ENCODE measurements at regions not wholly inside any gene's neighbourhood (a gene's known extent, or its start where the extent isn't known, plus 50 kb on each side); places are given as distances from the start of the nearest gene placed in this dataset.

GRCh38 chr1:62370594-62370993 lies 51.4 kb upstream of the KANK4 start:
- TF ChIP-seq CTCF (IDR thresholded peaks at IDR 0.05; ENCODE audit: insufficient read depth, low read length, missing control alignments), result no peak
- no peak for DNase-seq (ENCODE audit: low read depth, low spot score)
- no peak overlapping the region for H3K4me3 ChIP-seq (ENCODE audit: low read depth, low read length)
- POLR2A ChIA-PET, result no interaction called here
- CTCF ChIA-PET, result no interaction called here

GRCh38 chr1:62371375-62371774 lies 52.1 kb upstream of the KANK4 start:
- TF ChIP-seq CTCF (IDR thresholded peaks at IDR 0.05; ENCODE audit: insufficient read depth, low read length, missing control alignments), result no peak
- CTCF ChIA-PET, result no interaction called here
- POLR2A ChIA-PET, result no interaction called here

DNA sequence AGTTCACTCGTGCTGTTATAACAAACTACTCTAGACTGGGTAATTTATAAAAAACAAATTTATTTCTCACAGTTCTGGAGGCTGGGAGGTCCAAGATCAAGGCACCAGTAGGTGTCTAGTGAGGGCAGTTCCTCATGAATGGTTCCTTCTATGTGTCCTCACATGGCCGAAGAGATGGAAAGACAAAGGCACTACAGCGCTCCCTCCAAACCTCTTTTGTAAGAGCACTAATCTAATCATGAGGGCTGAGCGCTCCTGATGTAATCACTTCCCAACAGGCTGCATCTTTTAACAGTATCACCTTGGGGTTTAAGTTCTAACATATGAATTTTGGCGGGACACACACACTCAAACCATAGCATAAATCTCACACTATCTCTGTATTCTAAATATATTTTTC lies 54.0 kb upstream of the KANK4 start:
- POLR2A ChIA-PET, result no interaction called here
- CTCF ChIA-PET, result no interaction called here
- no peak for TF ChIP-seq CTCF (IDR thresholded peaks at IDR 0.05; ENCODE audit: insufficient read depth, low read length, missing control alignments)
- H3K4me3 ChIP-seq (ENCODE audit: low read depth, low read length), result no peak overlapping the region
- DNase-seq (ENCODE audit: low read depth, low spot score), result no peak

More at GRCh38 chr1:62371375-62371774, 52.1 kb upstream of the KANK4 start:
- H3K4me3 ChIP-seq (ENCODE audit: low read depth, low read length), result no peak overlapping the region
- DNase-seq (ENCODE audit: low read depth, low spot score), result no peak

DNA sequence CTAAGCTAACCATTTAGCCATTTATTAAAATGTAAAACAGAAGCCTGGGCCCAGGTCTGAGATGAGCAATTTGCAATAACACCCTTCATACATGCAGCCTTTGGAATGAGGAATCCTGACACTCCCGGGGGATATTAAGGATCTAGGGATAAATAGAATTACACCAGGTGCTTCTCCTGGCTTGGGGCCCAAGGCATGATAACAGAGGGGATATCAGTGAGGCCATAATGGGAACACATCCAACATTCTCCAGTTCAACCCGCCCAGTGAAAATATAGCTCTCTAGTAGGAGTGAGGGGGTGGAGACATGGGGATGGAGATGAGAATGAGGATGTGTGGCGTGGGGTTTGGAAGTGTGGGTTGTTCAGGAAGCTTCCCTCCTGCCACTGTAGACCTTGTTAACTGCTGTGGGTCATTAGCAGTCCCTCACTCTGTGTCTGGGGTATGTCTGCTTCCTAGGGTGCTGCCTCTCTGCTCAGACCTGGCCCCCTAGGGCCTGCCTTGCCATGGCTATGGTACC lies 57.9 kb upstream of the KANK4 start:
- ChIA-PET POLR2A (no interaction called here), CTCF (no interaction called here)
- TF ChIP-seq CTCF (IDR thresholded peaks at IDR 0.05; ENCODE audit: insufficient read depth, low read length, missing control alignments), result no peak
- no peak overlapping the region for H3K4me3 ChIP-seq (ENCODE audit: low read depth, low read length)
- no peak for DNase-seq (ENCODE audit: low read depth, low spot score)

DNA sequence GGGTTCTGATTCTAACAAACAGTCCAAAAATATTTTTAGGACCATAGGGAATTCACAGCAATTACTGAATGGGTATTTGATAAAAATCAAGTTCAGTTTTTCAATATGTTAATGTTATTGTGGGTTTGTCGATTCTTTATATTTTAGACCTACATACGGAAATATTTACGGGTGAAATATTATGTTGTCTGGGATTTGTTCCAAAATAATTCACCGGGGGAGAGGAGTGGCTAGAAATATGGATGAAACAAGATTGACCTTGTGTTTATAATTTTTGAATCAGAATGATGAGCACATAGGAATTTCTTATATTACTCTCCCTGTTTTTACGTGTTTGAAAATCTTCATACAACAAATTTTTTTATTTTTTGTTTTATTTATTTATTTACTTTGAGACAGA lies 56.7 kb upstream of the USP1 start:
- H3K4me3 ChIP-seq (ENCODE audit: low read depth, low read length), result no peak overlapping the region
- CTCF ChIA-PET, result no interaction called here
- DNase-seq (ENCODE audit: low read depth, low spot score), result no peak
- no peak for TF ChIP-seq CTCF (IDR thresholded peaks at IDR 0.05; ENCODE audit: insufficient read depth, low read length, missing control alignments)
- POLR2A ChIA-PET, result no interaction called here

- TF ChIP-seq CTCF (IDR thresholded peaks at IDR 0.05; ENCODE audit: insufficient read depth, low read length, missing control alignments), result no peak
- CTCF ChIA-PET, result interaction anchor here (1.2 to 1.3 kb wide), 2 partner anchors 25 to 299 kb away, joined by 3 to 6 read pairs; no protein-coding TSS in a partner anchor
- DNase-seq (ENCODE audit: low read depth, low spot score), result no peak
- no peak overlapping the region for H3K4me3 ChIP-seq (ENCODE audit: low read depth, low read length)
- POLR2A ChIA-PET, result no interaction called here
Observed at GRCh38 chr1:62381831-62382657, 54.8 kb upstream of the USP1 start.

Data from AG04449 (cell line).